ENCODE measurements at regions not wholly inside any gene's neighbourhood (a gene's known extent, or its start where the extent isn't known, plus 50 kb on each side); places are given as distances from the start of the nearest gene placed in this dataset.

- TF ChIP-seq POLR2A (IDR thresholded peaks at IDR 0.05) (no peak), CTCF (IDR thresholded peaks at IDR 0.05 in 4 of 5, conservative IDR thresholded peaks at IDR 0.05 in 1 of 5) (no peak)
Measured at GRCh38 chr5:125582352-125582751, 835.9 kb upstream of the ZNF608 start.

Data from gastrocnemius medialis (tissue), 4 donors.